Testis (tissue), 2 donors: ENCODE measurements at regions not wholly inside any gene's neighbourhood (a gene's known extent, or its start where the extent isn't known, plus 50 kb on each side); places are given as distances from the start of the nearest gene placed in this dataset.

Experiments used
- CTCF ChIP-seq, 3 experiments: fragments of 450-650 bp in 2 of 3; fragments of 200-600 bp in 1 of 3; sonication (generic) in 1 of 3; IDR thresholded peaks; one replicate each; pipeline ENCODE4 v1.5.1; 2016 to 2019; ENCODE audit warnings: antibody characterized with exemption in 3 of 3, mild to moderate bottlenecking in 2 of 3, moderate library complexity in 1 of 3
- POLR2A ChIP-seq: fragments of 450-650 bp; IDR thresholded peaks from one replicate; pipeline ENCODE4 v1.6.1; 2017; ENCODE audit warnings: antibody characterized with exemption, mild to moderate bottlenecking, moderate library complexity

DNA sequence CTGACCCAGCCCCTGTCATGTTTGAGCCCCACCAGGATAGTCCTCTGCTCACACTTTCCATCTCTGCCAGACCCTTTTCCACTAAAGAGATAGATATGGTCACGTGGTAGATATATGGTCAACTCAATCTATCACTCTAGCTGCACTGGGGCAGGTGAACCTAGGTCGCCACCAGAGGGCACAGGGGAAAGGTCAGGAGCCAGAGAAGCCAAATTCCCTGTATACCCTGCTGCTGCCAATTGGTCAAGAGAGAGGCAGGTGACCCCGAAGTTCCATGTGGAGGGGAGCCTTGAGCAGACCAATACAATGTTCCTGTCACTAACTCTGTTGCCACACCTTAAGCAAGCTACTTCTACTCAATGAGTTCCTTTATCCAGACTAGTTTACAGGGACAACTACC, 101.1 kb upstream of the GALNT18 start:
- TF ChIP-seq CTCF (IDR thresholded peaks at IDR 0.05), result no peak
- no peak for TF ChIP-seq POLR2A
